Stimulated activated memory B cell treated with anti-CD40 and anti-IgM and Interleukin-4, amounts not matched to agents 10 μg/mL and 1 μg/mL and 100 μg/mL, for 72 hours (primary cell): ENCODE measurements at regions not wholly inside any gene's neighbourhood (a gene's known extent, or its start where the extent isn't known, plus 50 kb on each side); places are given as distances from the start of the nearest gene placed in this dataset.

Experiments
- ATAC-seq: fragments of 150-1000 bp; cut with Tn5 transposase; 2 replicates; pipeline ENCODE4 v1.10.0; 2021
- H3K27ac Mint-ChIP-seq: one replicate; pipeline ENCODE4 v1.8.0; 2022; ENCODE audit warnings: mild to moderate bottlenecking, mixed read lengths
- H3K27me3 Mint-ChIP-seq: one replicate; pipeline ENCODE4 v1.8.0; 2022; ENCODE audit warnings: mixed read lengths
- H3K36me3 Mint-ChIP-seq: one replicate; pipeline ENCODE4 v1.8.0; 2022; ENCODE audit warnings: mixed read lengths
- H3K4me1 Mint-ChIP-seq: one replicate; pipeline ENCODE4 v1.8.0; 2022; ENCODE audit warnings: mixed read lengths
- H3K4me3 Mint-ChIP-seq: one replicate; pipeline ENCODE4 v1.8.0; 2022; ENCODE audit warnings: mild to moderate bottlenecking, moderate library complexity, mixed read lengths
- H3K9me3 Mint-ChIP-seq: one replicate; pipeline ENCODE4 v1.8.0; 2022; ENCODE audit warnings: mixed read lengths

DNA sequence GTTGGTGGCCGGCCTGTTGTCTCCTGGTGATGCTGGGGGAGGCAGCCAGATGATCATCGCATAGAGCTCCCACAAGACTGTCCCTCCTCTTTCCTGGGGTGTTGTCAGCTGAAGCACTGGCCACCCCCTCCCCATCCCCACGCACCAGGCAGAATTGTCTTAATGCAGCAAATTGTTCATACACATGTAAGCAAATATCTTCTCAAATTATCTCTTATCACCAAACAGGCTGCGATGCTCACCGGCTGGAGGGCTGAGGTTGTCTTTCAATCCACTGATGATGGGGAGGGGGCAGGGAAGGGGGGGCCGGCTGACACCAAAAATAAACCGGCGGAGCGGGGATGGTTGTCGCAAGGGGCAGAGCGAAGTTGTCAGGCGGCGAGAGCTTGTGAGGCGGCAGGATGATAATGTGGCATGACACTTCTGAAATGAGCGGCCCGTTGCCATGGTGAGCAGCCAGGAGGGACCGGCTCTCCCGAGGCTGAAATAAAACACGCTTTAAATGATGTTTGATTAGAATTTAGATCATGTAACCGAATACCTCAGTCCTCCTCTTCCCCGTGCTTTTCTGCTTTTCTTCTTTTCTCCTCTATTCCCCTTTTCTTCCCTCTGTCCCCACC is 59.8 kb downstream of the MRM1 start:
- no peak for ATAC-seq
- Mint-ChIP-seq H3K4me3 (no peak overlapping the region), H3K9me3 (no peaks in the 10 kb centered on the region), H3K27me3 (peaks cover 70% of the 10 kb centered on the region), H3K27ac (no peak overlapping the region), H3K4me1 (peaks cover 9% of the 10 kb centered on the region), H3K36me3 (no peaks in the 10 kb centered on the region)

DNA sequence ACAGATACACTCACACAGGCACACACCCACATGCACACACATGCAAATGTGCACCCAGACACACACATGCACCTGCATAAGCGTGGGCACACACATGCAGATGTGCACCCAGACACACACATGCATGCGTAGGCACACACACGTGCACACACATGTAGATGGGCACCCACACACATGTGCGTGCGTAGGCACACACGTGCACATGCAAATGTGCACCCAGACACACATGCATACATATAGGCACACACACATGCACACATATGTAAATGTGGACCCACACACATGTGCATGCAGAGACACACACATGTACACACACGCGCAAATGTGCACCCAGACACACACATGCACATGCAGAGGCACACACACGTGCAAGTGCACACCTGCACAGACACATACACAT is 60.3 kb downstream of the MRM1 start:
- H3K27ac Mint-ChIP-seq = no peak overlapping the region
- no peaks in the 10 kb centered on the region for H3K9me3 Mint-ChIP-seq
- no peak overlapping the region for H3K4me3 Mint-ChIP-seq
- peaks cover 9% of the 10 kb centered on the region for H3K4me1 Mint-ChIP-seq
- peaks cover 69% of the 10 kb centered on the region for H3K27me3 Mint-ChIP-seq
- no peak for ATAC-seq
- H3K36me3 Mint-ChIP-seq = no peaks in the 10 kb centered on the region

DNA sequence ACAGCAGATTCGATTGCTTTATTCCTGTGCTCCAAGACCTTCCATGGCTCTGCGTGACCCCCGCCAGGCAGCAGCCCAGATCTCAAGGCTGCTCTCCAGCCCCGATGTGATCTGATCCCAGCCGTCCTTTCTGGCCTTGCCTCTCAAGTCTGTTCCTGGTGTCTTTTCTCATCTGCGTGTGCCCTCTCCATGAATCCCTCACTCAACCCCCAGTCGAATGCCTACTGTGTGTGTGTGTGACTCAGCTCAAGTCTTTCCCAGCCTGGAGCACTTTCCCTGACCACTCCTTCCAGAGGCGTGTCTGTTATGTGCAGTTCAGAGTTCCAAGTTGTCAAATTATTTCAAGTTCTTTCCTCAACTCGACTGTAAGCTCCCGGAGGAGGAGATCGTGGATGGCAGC is 64.0 kb downstream of the MRM1 start:
- no peak for ATAC-seq
- Mint-ChIP-seq H3K27ac (no peak overlapping the region), H3K36me3 (no peaks in the 10 kb centered on the region), H3K27me3 (peaks cover 36% of the 10 kb centered on the region), H3K9me3 (no peaks in the 10 kb centered on the region), H3K4me1 (no peaks in the 10 kb centered on the region), H3K4me3 (no peak overlapping the region)

DNA sequence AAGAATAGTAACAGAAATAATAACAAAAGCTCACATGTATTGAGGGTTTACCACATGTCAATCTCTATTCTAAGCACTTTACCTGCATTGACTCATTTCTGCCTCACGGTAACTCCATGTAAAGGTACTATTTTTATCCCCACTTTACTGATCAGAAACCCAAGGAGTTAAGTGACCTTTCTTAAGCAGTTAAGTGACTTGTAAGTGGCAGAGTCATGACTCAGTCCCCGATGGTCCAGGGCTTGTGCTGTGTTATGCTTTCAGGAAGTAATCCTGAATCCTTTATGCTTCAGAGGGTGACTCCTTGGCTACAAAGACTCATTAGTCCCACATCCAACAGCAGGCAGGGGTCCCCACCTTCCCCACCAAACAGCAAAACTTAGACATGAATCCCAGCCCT is 66.5 kb downstream of the MRM1 start:
- no peaks in the 10 kb centered on the region for H3K4me1 Mint-ChIP-seq
- H3K27ac Mint-ChIP-seq = no peak overlapping the region
- no peak for ATAC-seq
- no peak overlapping the region for H3K4me3 Mint-ChIP-seq
- H3K9me3 Mint-ChIP-seq = no peaks in the 10 kb centered on the region
- no peaks in the 10 kb centered on the region for H3K36me3 Mint-ChIP-seq
- H3K27me3 Mint-ChIP-seq = peaks cover 32% of the 10 kb centered on the region

DNA sequence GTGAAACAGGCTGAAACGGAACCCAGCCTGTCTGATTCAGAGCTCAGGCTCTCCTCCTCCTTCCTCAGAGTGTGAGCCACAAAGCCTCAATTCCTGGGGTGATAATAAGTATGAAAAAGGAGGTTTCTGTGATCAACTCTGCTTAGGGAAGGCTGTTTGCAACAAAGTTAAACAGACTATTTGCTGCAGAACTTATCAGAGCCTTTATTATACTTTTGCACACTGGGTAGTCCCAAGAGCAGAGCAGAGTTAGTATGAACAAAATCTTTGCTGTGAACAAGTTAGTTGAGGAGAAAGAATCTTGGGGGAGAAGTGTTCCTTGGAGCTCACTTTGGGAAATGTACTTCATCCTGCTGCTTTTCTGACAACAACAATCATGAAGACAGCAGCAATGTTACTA is 67.4 kb downstream of the MRM1 start:
- no peak overlapping the region for H3K27ac Mint-ChIP-seq
- ATAC-seq = no peak
- H3K27me3 Mint-ChIP-seq = peaks cover 23% of the 10 kb centered on the region
- H3K4me1 Mint-ChIP-seq = no peaks in the 10 kb centered on the region
- H3K36me3 Mint-ChIP-seq = no peaks in the 10 kb centered on the region
- no peak overlapping the region for H3K4me3 Mint-ChIP-seq
- H3K9me3 Mint-ChIP-seq = no peaks in the 10 kb centered on the region

DNA sequence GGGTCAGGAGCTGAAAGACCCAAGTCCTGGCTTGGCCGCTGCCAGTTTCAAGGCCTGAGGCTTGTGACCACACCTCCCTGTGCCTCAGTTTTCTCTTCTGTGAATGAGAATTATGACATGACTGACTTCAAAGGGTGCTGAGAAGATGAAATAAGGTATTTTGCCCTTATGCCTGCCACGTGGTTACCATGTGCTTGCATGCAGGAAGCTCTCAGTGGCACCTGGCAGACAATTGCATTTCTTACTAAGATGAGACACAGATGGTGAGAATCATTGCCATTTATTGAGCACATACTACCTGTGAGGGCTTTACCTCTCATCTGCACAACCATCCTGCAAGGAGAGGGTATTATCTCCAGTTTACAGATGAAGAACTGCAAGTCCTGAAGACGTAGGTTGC is 69.8 kb downstream of the MRM1 start:
- ATAC-seq = no peak
- H3K27ac Mint-ChIP-seq = no peak overlapping the region
- peaks cover 7% of the 10 kb centered on the region for H3K27me3 Mint-ChIP-seq
- H3K36me3 Mint-ChIP-seq = no peaks in the 10 kb centered on the region
- peaks cover 8% of the 10 kb centered on the region for H3K4me1 Mint-ChIP-seq
- no peak overlapping the region for H3K4me3 Mint-ChIP-seq
- H3K9me3 Mint-ChIP-seq = no peaks in the 10 kb centered on the region

DNA sequence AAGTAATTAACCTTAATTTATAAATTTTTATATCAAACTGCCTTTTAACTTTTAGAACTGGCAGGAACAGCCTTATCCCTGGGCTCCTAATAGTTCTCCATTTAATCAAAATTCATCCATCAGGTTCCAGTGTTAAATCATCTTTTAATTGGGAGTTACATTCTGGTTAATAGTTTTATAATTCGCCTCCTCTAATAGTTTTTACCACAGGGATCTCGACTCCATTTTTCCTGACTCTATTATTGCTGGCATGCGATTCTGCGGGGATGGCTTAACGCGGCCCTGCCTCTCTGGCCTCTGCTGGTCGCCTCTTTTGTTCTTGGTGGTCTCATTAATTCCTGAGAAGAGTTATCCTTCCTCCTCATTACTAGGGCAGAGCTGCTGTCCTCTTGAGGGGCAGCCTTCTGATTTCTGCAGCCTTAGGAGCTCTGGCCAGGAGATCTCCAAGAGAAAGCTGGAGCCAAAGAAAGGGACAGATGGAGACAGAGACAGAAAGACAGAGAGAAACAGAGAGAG is 71.1 kb downstream of the MRM1 start:
- Mint-ChIP-seq H3K9me3 (no peaks in the 10 kb centered on the region), H3K4me1 (peaks cover 8% of the 10 kb centered on the region), H3K4me3 (no peak overlapping the region), H3K27ac (no peak overlapping the region), H3K36me3 (no peaks in the 10 kb centered on the region), H3K27me3 (peaks cover 16% of the 10 kb centered on the region)
- ATAC-seq = no peak

DNA sequence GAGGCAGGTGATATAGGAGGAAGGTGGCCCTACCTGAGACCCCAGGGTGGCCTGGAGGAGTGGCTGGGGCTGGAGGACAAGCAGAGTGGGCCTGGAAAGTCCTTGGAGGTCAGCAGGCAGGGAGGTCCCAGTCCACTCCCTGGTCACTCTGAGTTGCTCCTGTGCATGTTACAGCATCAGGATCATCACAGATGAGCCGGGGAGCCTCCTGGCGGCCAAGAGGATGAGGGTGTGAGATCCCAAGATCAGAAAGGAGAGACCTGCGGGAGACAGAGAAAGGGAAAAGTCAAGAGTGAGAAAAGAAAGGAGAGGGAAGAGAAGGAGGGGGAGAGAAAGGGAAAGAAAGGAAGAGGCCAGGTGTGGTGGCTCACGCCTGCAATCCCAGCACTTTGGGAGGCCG is 71.7 kb downstream of the MRM1 start:
- Mint-ChIP-seq H3K9me3 (no peaks in the 10 kb centered on the region), H3K36me3 (no peaks in the 10 kb centered on the region), H3K4me1 (peaks cover 8% of the 10 kb centered on the region), H3K27me3 (peaks cover 18% of the 10 kb centered on the region), H3K27ac (no peak overlapping the region), H3K4me3 (no peak overlapping the region)
- ATAC-seq = no peak

DNA sequence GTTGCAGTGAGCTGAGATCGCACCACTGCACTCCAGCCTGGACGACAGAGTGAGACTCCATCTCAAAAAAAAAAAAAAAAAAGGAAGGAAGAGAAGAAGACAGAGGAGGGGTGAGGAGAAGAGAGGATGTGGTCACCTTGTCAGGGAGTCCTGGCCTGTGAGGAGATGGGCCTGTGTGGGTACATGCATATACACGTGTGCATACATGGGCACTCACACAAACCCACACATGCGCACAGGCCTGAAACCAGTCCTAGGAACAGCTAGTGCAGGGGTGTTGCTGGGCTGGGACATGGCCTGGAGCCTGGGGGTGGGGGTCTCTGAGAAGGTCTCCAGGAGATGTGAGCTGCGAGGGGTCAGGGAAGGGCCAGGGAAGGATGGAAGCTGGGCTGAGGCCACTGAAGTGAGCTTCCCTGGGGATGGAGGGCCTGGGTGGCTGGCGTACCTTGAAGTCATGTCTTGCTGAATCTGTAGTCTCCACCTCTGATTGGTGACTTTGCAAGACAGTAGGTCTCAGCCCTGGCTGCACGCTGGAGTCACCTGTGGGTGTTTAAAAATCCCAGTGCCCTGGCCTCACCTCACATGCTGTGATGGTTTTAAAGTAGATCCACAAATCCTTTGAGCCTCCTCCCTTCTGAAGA is 72.4 kb downstream of the MRM1 start:
- Mint-ChIP-seq H3K27me3 (peaks cover 18% of the 10 kb centered on the region), H3K9me3 (no peaks in the 10 kb centered on the region), H3K27ac (no peak overlapping the region), H3K4me3 (no peak overlapping the region), H3K36me3 (no peaks in the 10 kb centered on the region), H3K4me1 (peaks cover 8% of the 10 kb centered on the region)
- ATAC-seq = no peak

DNA sequence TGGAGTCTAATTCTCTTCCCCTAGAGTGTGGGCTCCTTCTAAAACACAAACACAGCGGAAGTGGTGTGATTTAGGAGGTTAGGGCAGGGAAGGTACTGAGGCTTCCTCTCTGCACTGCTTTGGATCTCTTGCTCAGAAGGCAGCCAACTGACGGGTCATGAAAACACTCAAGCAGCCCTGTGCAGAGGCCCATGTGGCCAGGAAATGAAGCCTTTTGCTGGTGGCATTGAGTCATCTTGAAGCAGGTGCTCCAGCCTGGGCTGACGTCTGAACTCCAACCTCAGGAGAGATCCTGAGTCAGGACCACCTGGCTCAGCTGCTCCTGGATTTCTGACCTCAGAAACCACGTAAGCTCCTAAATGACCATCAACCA is 72.9 kb downstream of the MRM1 start:
- H3K4me1 Mint-ChIP-seq = peaks cover 8% of the 10 kb centered on the region
- H3K36me3 Mint-ChIP-seq = no peaks in the 10 kb centered on the region

DNA sequence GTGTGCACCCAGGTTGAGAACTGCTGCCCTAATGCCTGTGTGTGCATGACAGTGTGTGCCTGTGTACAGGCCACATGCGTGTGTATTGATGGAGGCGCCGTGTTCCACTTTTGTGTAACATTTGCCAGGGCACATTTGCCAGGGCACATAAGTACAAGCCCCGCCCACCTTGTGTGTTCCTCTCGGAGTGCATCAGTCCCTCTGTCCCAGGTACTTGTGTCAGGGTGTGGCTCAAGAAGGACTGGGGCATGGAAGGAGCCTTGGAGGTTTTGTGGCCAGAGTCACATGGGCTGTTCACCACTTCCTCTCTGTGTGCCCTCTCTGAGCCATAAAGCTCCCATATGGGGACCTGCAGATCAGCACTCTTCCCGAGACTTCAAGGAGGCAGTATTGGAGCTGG is 73.9 kb downstream of the MRM1 start:
- no peak overlapping the region for H3K4me3 Mint-ChIP-seq
- H3K27ac Mint-ChIP-seq = no peak overlapping the region
- peaks cover 8% of the 10 kb centered on the region for H3K4me1 Mint-ChIP-seq
- no peaks in the 10 kb centered on the region for H3K36me3 Mint-ChIP-seq
- no peaks in the 10 kb centered on the region for H3K9me3 Mint-ChIP-seq
- no peak for ATAC-seq
- H3K27me3 Mint-ChIP-seq = peaks cover 23% of the 10 kb centered on the region

More for the DNA sequence above, 72.9 kb downstream of the MRM1 start:
- Mint-ChIP-seq H3K9me3 (no peaks in the 10 kb centered on the region), H3K4me3 (no peak overlapping the region), H3K27me3 (peaks cover 18% of the 10 kb centered on the region), H3K27ac (no peak overlapping the region)
- no peak for ATAC-seq

DNA sequence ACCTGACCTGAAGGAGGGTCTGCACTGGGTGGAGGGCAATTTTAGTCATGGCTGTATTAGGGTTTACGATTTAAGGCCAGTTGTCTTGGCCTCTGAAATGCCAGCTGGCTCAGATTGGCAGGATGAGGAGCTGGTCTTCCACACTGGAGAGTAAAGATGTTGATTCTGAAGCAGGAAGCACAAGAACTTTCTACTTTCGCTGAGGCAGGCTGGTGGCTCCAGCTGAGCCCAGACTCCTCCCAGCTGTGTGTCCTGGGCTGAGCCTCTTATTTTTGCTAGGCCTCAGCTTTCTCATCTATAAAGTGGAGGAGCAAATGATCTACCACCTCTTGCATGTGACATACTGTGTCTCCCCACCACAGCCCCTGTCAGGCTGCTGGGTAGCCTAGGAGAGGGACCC is 74.4 kb downstream of the MRM1 start:
- Mint-ChIP-seq H3K27ac (no peak overlapping the region), H3K4me3 (no peak overlapping the region), H3K27me3 (peaks cover 28% of the 10 kb centered on the region), H3K4me1 (peaks cover 8% of the 10 kb centered on the region), H3K9me3 (no peaks in the 10 kb centered on the region), H3K36me3 (no peaks in the 10 kb centered on the region)
- ATAC-seq = no peak

DNA sequence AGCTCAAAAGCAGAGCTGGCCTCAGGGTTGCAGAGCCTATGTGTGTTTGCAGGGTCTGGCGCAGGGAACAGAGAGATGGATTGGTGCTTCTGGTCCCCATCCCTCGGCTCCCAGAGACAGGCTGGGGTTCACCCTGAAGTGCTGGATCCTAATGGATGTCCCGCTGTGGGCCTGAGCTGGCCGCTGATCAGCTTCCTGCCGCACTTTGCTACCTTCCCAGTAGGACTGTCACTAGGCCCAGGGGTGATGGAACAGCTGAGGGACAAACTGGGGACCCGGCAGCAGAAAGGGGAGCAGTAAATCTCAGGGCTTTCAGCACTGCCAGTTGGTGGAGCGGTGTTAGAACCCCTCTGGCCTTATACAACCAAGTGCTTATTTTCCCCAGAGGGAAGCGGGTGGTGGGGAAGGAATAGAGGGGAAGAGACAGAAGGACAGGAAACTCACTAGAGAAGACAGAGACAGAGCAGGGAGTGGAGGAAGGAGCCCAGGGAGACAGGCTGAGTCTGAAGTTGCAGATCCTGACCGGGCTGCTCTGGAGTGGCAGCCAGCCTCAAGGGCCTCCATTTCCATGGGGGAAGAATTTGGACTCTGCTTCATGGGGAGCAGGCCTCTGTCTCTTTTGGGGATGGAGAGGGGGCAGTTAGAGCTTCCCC is 78.6 kb downstream of the MRM1 start:
- no peak overlapping the region for H3K27ac Mint-ChIP-seq
- H3K4me1 Mint-ChIP-seq = peaks cover 8% of the 10 kb centered on the region
- no peaks in the 10 kb centered on the region for H3K9me3 Mint-ChIP-seq
- no peaks in the 10 kb centered on the region for H3K36me3 Mint-ChIP-seq
- H3K4me3 Mint-ChIP-seq = no peak overlapping the region
- no peak for ATAC-seq
- peaks cover 40% of the 10 kb centered on the region for H3K27me3 Mint-ChIP-seq

DNA sequence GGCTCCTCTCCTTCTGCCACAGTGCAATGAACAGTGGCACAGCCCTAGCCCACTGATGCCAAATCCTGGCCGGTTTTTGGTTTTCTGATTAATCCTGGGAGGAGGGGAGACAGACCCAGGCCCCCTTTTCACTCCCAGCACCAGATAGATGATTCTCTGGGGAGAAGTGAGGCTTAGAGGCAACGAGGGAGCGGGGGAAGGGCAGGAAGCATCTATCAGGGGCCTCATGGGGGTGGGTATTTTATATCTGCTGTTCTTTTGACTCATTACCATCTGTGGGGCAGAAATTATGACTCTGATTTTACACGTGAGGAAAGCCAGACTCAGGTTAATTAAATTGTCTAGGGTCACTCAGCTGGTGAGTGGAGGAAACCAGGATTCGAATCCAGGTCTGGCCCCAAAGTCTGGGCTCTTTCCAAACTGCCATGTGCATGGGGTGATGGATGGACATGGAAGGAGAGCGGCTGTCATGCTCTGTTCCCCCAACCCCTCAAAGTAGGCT is 79.4 kb downstream of the MRM1 start:
- Mint-ChIP-seq H3K36me3 (no peaks in the 10 kb centered on the region), H3K27ac (no peak overlapping the region), H3K4me3 (no peak overlapping the region), H3K9me3 (no peaks in the 10 kb centered on the region), H3K27me3 (peaks cover 40% of the 10 kb centered on the region), H3K4me1 (peaks cover 2% of the 10 kb centered on the region)
- ATAC-seq = no peak

DNA sequence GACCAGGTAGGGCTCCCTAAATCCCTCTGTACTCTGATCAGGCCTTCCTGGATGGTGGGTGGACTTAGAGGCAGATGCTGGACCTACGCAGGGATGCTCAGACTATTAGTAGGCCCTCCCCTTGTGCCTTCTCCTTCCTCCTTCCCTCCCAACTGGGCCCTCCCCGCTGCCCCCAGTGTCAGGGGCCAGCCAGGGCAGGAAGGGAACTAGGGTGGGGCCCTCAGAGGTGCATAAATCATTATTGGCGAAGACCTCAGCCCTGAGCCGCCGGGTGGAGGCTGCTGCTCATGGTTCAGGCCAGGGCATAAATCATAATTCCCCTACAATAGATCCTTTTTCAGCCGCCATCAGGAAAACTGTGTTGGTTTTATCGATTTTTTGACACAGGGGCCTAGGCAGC is 81.4 kb downstream of the MRM1 start:
- peaks cover 38% of the 10 kb centered on the region for H3K27me3 Mint-ChIP-seq
- ATAC-seq = no peak
- H3K36me3 Mint-ChIP-seq = no peaks in the 10 kb centered on the region
- H3K9me3 Mint-ChIP-seq = no peaks in the 10 kb centered on the region
- H3K27ac Mint-ChIP-seq = no peak overlapping the region
- H3K4me3 Mint-ChIP-seq = no peak overlapping the region
- H3K4me1 Mint-ChIP-seq = peaks cover 7% of the 10 kb centered on the region

DNA sequence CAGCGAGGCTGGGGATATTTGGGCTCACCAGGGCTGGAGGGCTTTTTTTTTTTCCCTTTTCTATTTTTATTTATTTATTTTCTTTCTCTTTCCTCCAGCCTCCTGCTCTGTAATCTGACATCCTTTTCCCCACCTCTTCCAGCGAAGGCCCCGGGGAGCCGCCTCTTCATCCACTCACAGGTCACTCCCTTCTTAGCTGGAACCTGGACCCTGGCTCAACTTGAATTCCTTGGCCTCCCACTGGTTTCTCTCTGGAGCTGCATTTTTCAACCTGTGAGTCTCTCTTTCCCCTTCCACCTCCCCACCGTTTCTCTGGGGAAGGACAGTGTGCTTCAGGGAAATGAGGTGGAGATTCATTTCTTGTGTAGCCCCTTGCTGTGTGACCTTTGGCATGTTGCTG is 82.0 kb downstream of the MRM1 start:
- peaks cover 7% of the 10 kb centered on the region for H3K4me1 Mint-ChIP-seq

More for the DNA sequence above, 82.0 kb downstream of the MRM1 start:
- no peaks in the 10 kb centered on the region for H3K9me3 Mint-ChIP-seq
- no peaks in the 10 kb centered on the region for H3K36me3 Mint-ChIP-seq
- H3K27me3 Mint-ChIP-seq = peaks cover 42% of the 10 kb centered on the region
- H3K27ac Mint-ChIP-seq = no peak overlapping the region
- no peak overlapping the region for H3K4me3 Mint-ChIP-seq
- no peak for ATAC-seq
